Glomerular visceral epithelial cell (primary cell): ENCODE measurements at regions not wholly inside any gene's neighbourhood (a gene's known extent, or its start where the extent isn't known, plus 50 kb on each side); places are given as distances from the start of the nearest gene placed in this dataset.
"Not testable (repeated sequence)": the region's sequence is repeated elsewhere in the genome, so short reads cannot be mapped to it uniquely, and the experiment has no call there.

Experiments
- DNase-seq: peaks from one replicate; pipeline ENCODE4 v3.0.0-alpha.2; 2016; ENCODE audit errors: extremely low spot score

- no peak for DNase-seq
Observed at GRCh38 chr15:92822216-92823144, 77.6 kb upstream of the CHD2 start.

- no peak for DNase-seq
Observed at GRCh38 chr15:92825985-92826384, 74.1 kb upstream of the CHD2 start.

GRCh38 chr15:92827991-92828390 is 72.1 kb upstream of the CHD2 start:
- not testable (repeated sequence) for DNase-seq

GRCh38 chr15:92829875-92830274 is 70.2 kb upstream of the CHD2 start:
- no peak for DNase-seq

GRCh38 chr15:92831336-92831654 is 68.8 kb upstream of the CHD2 start:
- DNase-seq = no peak

- peak; percentile 97 for DNase-seq
Observed at GRCh38 chr15:92831655-92832328, 68.3 kb upstream of the CHD2 start.

- no peak for DNase-seq
Observed at GRCh38 chr15:92833106-92833433, 67.1 kb upstream of the CHD2 start.

- no peak for DNase-seq
Observed at GRCh38 chr15:92833493-92834271, 66.4 kb upstream of the CHD2 start.

GRCh38 chr15:92839696-92840095 is 60.4 kb upstream of the CHD2 start:
- DNase-seq = no peak

- no peak for DNase-seq
Observed at GRCh38 chr15:92840149-92840548, 60.0 kb upstream of the CHD2 start.

- no peak for DNase-seq
Observed at GRCh38 chr15:92843326-92843725, 56.8 kb upstream of the CHD2 start.

GRCh38 chr15:92843814-92844213 is 56.3 kb upstream of the CHD2 start:
- no peak for DNase-seq

GRCh38 chr15:92845126-92845508 is 55.0 kb upstream of the CHD2 start:
- DNase-seq = peak; percentile 64

- DNase-seq = no peak
Observed at GRCh38 chr15:92846741-92847140, 53.4 kb upstream of the CHD2 start.

- no peak for DNase-seq
Observed at GRCh38 chr15:92847841-92848240, 52.3 kb upstream of the CHD2 start.

- no peak for DNase-seq
Observed at GRCh38 chr15:92848464-92848851, 51.7 kb upstream of the CHD2 start.

- no peak for DNase-seq
Observed at GRCh38 chr15:92848852-92849598, 51.1 kb upstream of the CHD2 start.

GRCh38 chr15:92850218-92850617 is 49.9 kb upstream of the CHD2 start:
- not testable (repeated sequence) for DNase-seq
